Caco-2 (cell line): ENCODE measurements at regions not wholly inside any gene's neighbourhood (a gene's known extent, or its start where the extent isn't known, plus 50 kb on each side); places are given as distances from the start of the nearest gene placed in this dataset.

Experiments
- BruUV-seq: library from RNA; stranded (reverse); fragments of 400-500 nt; replicated peaks from 2 replicates; lab custom pipeline; 2021; lab: Mats Ljungman, UMichigan
- CTCF ChIA-PET: fragments of 300-600 bp; sonication (Branson Sonifier 250); formaldehyde crosslinking; loops from one replicate; lab custom pipeline; 2022; ENCODE audit warnings: antibody characterized with exemption; lab: Charles Lee
- POLR2A ChIA-PET: fragments of 300-600 bp; sonication (Branson Sonifier 250); formaldehyde crosslinking; loops from one replicate; lab custom pipeline; 2022; ENCODE audit warnings: antibody characterized with exemption; lab: Charles Lee
- DNase-seq, 2 experiments: peaks; one replicate each; pipeline versions ENCODE4 v3.0.0 to v3.0.0-alpha.2; 2020 to 2022
- H3K27me3 ChIP-seq: replicated peaks from 2 replicates; pipeline ENCODE4 v1.6.0; 2011; ENCODE audit warnings: low read length; ENCODE audit not compliant: control insufficient read depth, insufficient read depth
- H3K36me3 ChIP-seq: 2 replicates; pipeline ENCODE4 v1.5.1; 2011; ENCODE audit warnings: low read length; ENCODE audit not compliant: control insufficient read depth, insufficient read depth
- H3K4me1 ChIP-seq: fragments of 250-450 bp; sonication (Bioruptor Pico); 2 replicates; pipeline ENCODE4 v1.5.1; 2020; ENCODE audit warnings: mild to moderate bottlenecking
- H3K4me3 ChIP-seq: 2 replicates; pipeline ENCODE4 v1.5.1; 2011; ENCODE audit warnings: low read depth, mild to moderate bottlenecking, control low read depth, low read length
- H3K9me3 ChIP-seq: fragments of 250-450 bp; sonication (Bioruptor Pico); 2 replicates; pipeline ENCODE4 v1.5.1; 2020; ENCODE audit warnings: mild to moderate bottlenecking, moderate library complexity
- H3K27ac Mint-ChIP-seq: one replicate; pipeline ENCODE4 v1.8.0; 2022; ENCODE audit warnings: mixed read lengths; ENCODE audit not compliant: unreplicated experiment
- H3K27me3 Mint-ChIP-seq: one replicate; pipeline ENCODE4 v1.8.0; 2022; ENCODE audit warnings: mixed read lengths; ENCODE audit not compliant: insufficient read depth, unreplicated experiment
- H3K36me3 Mint-ChIP-seq: one replicate; pipeline ENCODE4 v1.8.0; 2022; ENCODE audit warnings: mild to moderate bottlenecking, mixed read lengths; ENCODE audit not compliant: insufficient read depth, unreplicated experiment
- H3K4me1 Mint-ChIP-seq: one replicate; pipeline ENCODE4 v1.8.0; 2022; ENCODE audit warnings: low read depth, mixed read lengths; ENCODE audit not compliant: unreplicated experiment
- H3K4me3 Mint-ChIP-seq: one replicate; pipeline ENCODE4 v1.8.0; 2022; ENCODE audit warnings: mild to moderate bottlenecking, moderate library complexity, mixed read lengths; ENCODE audit not compliant: unreplicated experiment
- H3K9me3 Mint-ChIP-seq: one replicate; pipeline ENCODE4 v1.8.0; 2022; ENCODE audit warnings: mixed read lengths; ENCODE audit not compliant: unreplicated experiment
- CTCF ChIP-seq, 2 experiments: fragments of 200-600 bp in 1 of 2; IDR thresholded peaks; 1 replicate in 1 of 2; 2 replicates in 1 of 2; pipeline versions ENCODE4 v1.5.1 to v1.8.0; 2011 to 2022; ENCODE audit warnings: antibody characterized with exemption in 1 of 2, control low read depth in 1 of 2, inconsistent platforms in 1 of 2, low read depth in 1 of 2, low read length in 1 of 2, mild to moderate bottlenecking in 1 of 2, moderate library complexity in 1 of 2; ENCODE audit not compliant: insufficient read depth in 1 of 2, severe bottlenecking in 1 of 2, unreplicated experiment in 1 of 2
- intact Hi-C: fragments of 100-400 bp; cut with micrococcal nuclease; formaldehyde crosslinking; loops from one replicate; pipeline ENCODE4 v1.10.0; 2022; ENCODE audit not compliant: unreplicated experiment

GRCh38 chr13:58852076-58852475 is 1220.5 kb downstream of the PCDH17 start:
- H3K27me3 Mint-ChIP-seq, result no peaks in the 10 kb centered on the region
- no peak overlapping the region for H3K4me3 Mint-ChIP-seq
- H3K9me3 Mint-ChIP-seq, result no peaks in the 10 kb centered on the region
- DNase-seq, result no peak
- H3K27ac Mint-ChIP-seq, result no peak overlapping the region
- POLR2A ChIA-PET, result no interaction called here
- TF ChIP-seq CTCF (IDR thresholded peaks at IDR 0.05; ENCODE audit: insufficient read depth in 1 of 2, low read depth in 1 of 2, low read length in 1 of 2, severe bottlenecking in 1 of 2, unreplicated experiment in 1 of 2), result no peak
- CTCF ChIA-PET, result no interaction called here
- H3K36me3 ChIP-seq, result no peaks in the 10 kb centered on the region
- H3K9me3 ChIP-seq, result no peaks in the 10 kb centered on the region
- intact Hi-C loops, result no loop called here
- no TSS peak for BruUV-seq
- H3K4me3 ChIP-seq, result no peak overlapping the region
- H3K27me3 ChIP-seq, result no peaks in the 10 kb centered on the region
- no peaks in the 10 kb centered on the region for H3K4me1 ChIP-seq
- no peaks in the 10 kb centered on the region for H3K36me3 Mint-ChIP-seq
- H3K4me1 Mint-ChIP-seq, result peaks cover 14% of the 10 kb centered on the region

- Histone ChIP-seq H3K27me3 (no peaks in the 10 kb centered on the region), H3K4me3 (no peak overlapping the region), H3K4me1 (no peaks in the 10 kb centered on the region), H3K36me3 (no peaks in the 10 kb centered on the region), H3K9me3 (no peaks in the 10 kb centered on the region)
- Mint-ChIP-seq H3K4me3 (no peak overlapping the region), H3K27ac (no peak overlapping the region), H3K9me3 (no peaks in the 10 kb centered on the region), H3K36me3 (no peaks in the 10 kb centered on the region), H3K27me3 (no peaks in the 10 kb centered on the region), H3K4me1 (peaks cover 14% of the 10 kb centered on the region)
- DNase-seq, result no peak
- ChIA-PET POLR2A (no interaction called here), CTCF (no interaction called here)
- no peak for TF ChIP-seq CTCF (IDR thresholded peaks at IDR 0.05; ENCODE audit: insufficient read depth in 1 of 2, low read depth in 1 of 2, low read length in 1 of 2, severe bottlenecking in 1 of 2, unreplicated experiment in 1 of 2)
- intact Hi-C loops, result no loop called here
- BruUV-seq, result no TSS peak
These were observed 1223.7 kb downstream of the PCDH17 start for GRCh38 chr13:58855283-58855682.

- H3K9me3 Mint-ChIP-seq, result no peaks in the 10 kb centered on the region
- TF ChIP-seq CTCF (IDR thresholded peaks at IDR 0.05; ENCODE audit: insufficient read depth in 1 of 2, low read depth in 1 of 2, low read length in 1 of 2, severe bottlenecking in 1 of 2, unreplicated experiment in 1 of 2), result no peak
- POLR2A ChIA-PET, result no interaction called here
- H3K27ac Mint-ChIP-seq, result no peak overlapping the region
- Histone ChIP-seq H3K36me3 (no peaks in the 10 kb centered on the region), H3K27me3 (no peaks in the 10 kb centered on the region), H3K9me3 (no peaks in the 10 kb centered on the region), H3K4me1 (no peaks in the 10 kb centered on the region), H3K4me3 (no peak overlapping the region)
- H3K27me3 Mint-ChIP-seq, result no peaks in the 10 kb centered on the region
- peaks cover 8% of the 10 kb centered on the region for H3K4me1 Mint-ChIP-seq
- H3K4me3 Mint-ChIP-seq, result no peak overlapping the region
- no peaks in the 10 kb centered on the region for H3K36me3 Mint-ChIP-seq
- intact Hi-C loops, result no loop called here
- no TSS peak for BruUV-seq
- CTCF ChIA-PET, result no interaction called here
- no peak for DNase-seq
These were observed 1227.4 kb downstream of the PCDH17 start for GRCh38 chr13:58858870-58859371.
